Smooth muscle cell (in vitro differentiated cells): ENCODE measurements at regions not wholly inside any gene's neighbourhood (a gene's known extent, or its start where the extent isn't known, plus 50 kb on each side); places are given as distances from the start of the nearest gene placed in this dataset.
A peak's percentile ranks its signal among the peaks of the same experiment; 100 is the strongest.

Source experiments
- DNase-seq: peaks from one replicate; lab custom pipeline; 2025; ENCODE audit not compliant: unreplicated experiment; lab: John Stamatoyannopoulos, UW
- H2AFZ ChIP-seq: fragments of 200-600 bp; sonication (generic); 2 replicates; pipeline ENCODE4 v1.6.0; 2016; ENCODE audit warnings: antibody characterized with exemption, low read depth, mild to moderate bottlenecking
- H3F3A ChIP-seq: fragments of 200-600 bp; sonication (generic); 2 replicates; pipeline ENCODE4 v1.6.0; 2017; ENCODE audit warnings: antibody characterized with exemption, low read depth
- H3K27ac ChIP-seq: fragments of 200-600 bp; sonication (generic); 2 replicates; pipeline ENCODE4 v1.5.1; 2016; ENCODE audit warnings: low read depth, mild to moderate bottlenecking
- H3K27me3 ChIP-seq: fragments of 200-600 bp; sonication (generic); 2 replicates; pipeline ENCODE4 v1.6.1; 2016; ENCODE audit warnings: low read depth, mild to moderate bottlenecking
- H3K36me3 ChIP-seq: fragments of 200-600 bp; sonication (generic); 2 replicates; pipeline ENCODE4 v1.5.1; 2016; ENCODE audit warnings: low read depth
- H3K4me1 ChIP-seq: fragments of 200-600 bp; sonication (generic); 2 replicates; pipeline ENCODE4 v1.5.1; 2016; ENCODE audit warnings: low read depth
- H3K4me2 ChIP-seq: fragments of 200-600 bp; sonication (generic); 2 replicates; pipeline ENCODE4 v1.6.0; 2016; ENCODE audit warnings: mild to moderate bottlenecking
- H3K4me3 ChIP-seq: fragments of 200-600 bp; sonication (generic); 2 replicates; pipeline ENCODE4 v1.5.1; 2016; ENCODE audit warnings: mild to moderate bottlenecking
- H3K79me2 ChIP-seq: fragments of 200-600 bp; sonication (generic); 2 replicates; pipeline ENCODE4 v1.6.0; 2016; ENCODE audit warnings: low read depth, mild to moderate bottlenecking
- H3K9ac ChIP-seq: fragments of 200-600 bp; sonication (generic); 2 replicates; pipeline ENCODE4 v1.6.0; 2016; ENCODE audit warnings: low read depth
- H3K9me3 ChIP-seq: fragments of 200-600 bp; sonication (generic); replicated peaks from 2 replicates; pipeline ENCODE4 v1.5.1; 2016; ENCODE audit warnings: low read depth
- H4K20me1 ChIP-seq: fragments of 200-600 bp; sonication (generic); 2 replicates; pipeline ENCODE4 v1.6.0; 2016; ENCODE audit warnings: low read depth
- WGBS: methylation state at CpG from one replicate; pipeline ENCODE4 v1.1.7; 2016; ENCODE audit warnings: low lambda C conversion rate; 5-methylcytosine and 5-hydroxymethylcytosine counted together
- TF ChIP-seq, protein P1 (sequence below): fragments of 200-600 bp; sonication (generic); IDR thresholded peaks from 2 replicates; pipeline ENCODE4 v1.5.1; 2017; ENCODE audit warnings: borderline replicate concordance, mild to moderate bottlenecking, antibody characterized with exemption; ENCODE audit not compliant: insufficient read depth, poor library complexity, severe bottlenecking

DNA sequence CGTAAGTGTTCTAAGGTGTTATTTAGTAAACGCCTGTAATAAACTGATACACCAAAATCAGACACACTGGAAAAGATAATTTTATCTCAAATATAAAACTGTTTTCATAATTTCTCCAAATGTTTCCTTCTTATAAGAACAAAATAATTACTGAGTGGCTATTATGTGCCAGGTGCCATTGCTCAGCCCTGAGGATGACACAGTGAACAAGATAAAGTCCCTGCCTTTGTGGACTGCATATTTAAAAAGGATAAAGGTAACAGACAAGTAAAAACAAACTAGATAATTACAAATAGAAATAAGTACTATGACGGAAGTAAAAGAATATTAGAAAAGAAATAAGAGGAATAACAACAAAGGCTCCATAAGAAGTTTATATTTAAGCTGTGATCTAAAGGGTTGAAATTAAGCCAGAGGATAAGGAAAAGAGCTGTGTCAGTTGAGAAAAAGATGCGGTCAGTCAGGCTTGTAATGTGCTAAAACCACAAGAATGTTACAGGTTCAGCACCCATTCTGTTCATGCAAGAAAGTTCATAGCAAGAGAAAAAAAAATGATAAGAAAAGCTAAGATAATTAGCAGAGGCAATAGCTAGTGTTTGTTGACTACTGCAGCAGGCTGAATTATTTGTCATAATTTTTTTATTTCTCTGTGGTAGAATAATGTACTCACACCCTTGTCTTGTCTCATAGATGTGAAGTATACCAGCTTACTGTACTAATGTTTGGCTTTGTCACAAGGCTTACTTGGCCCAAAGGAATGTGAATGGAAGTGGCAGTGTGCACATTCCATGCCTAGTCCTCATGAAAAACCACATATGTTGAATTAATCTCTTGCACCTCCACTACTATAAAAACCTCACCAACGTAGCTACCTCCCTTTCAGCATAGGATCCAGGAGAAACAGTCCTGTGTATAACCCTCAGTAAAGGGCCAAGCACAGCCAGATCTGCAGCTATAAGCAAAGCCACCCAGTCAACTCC lies 75.1 kb downstream of the CRPPA start:
- DNase-seq = no peak
- H2AFZ ChIP-seq = no peak overlapping the region
- TF ChIP-seq, protein P1, sequence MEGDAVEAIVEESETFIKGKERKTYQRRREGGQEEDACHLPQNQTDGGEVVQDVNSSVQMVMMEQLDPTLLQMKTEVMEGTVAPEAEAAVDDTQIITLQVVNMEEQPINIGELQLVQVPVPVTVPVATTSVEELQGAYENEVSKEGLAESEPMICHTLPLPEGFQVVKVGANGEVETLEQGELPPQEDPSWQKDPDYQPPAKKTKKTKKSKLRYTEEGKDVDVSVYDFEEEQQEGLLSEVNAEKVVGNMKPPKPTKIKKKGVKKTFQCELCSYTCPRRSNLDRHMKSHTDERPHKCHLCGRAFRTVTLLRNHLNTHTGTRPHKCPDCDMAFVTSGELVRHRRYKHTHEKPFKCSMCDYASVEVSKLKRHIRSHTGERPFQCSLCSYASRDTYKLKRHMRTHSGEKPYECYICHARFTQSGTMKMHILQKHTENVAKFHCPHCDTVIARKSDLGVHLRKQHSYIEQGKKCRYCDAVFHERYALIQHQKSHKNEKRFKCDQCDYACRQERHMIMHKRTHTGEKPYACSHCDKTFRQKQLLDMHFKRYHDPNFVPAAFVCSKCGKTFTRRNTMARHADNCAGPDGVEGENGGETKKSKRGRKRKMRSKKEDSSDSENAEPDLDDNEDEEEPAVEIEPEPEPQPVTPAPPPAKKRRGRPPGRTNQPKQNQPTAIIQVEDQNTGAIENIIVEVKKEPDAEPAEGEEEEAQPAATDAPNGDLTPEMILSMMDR = no peak
- H3K9me3 ChIP-seq = no peaks in the 10 kb centered on the region
- peak overlapping the region; percentile 58 for H3K4me2 ChIP-seq
- peak overlapping the region; percentile 20 for H3K27ac ChIP-seq
- peaks cover 24% of the 10 kb centered on the region for H3K4me1 ChIP-seq
- 55% methylated on average over 5 of the region's 5 CpGs for WGBS
- H3K9ac ChIP-seq = no peak overlapping the region
- H4K20me1 ChIP-seq = no peaks in the 10 kb centered on the region
- H3K4me3 ChIP-seq = no peak overlapping the region
- no peaks in the 10 kb centered on the region for H3K36me3 ChIP-seq
- H3K27me3 ChIP-seq = no peaks in the 10 kb centered on the region
- H3K79me2 ChIP-seq = no peaks in the 10 kb centered on the region
- H3F3A ChIP-seq = peaks cover 9% of the 10 kb centered on the region

DNA sequence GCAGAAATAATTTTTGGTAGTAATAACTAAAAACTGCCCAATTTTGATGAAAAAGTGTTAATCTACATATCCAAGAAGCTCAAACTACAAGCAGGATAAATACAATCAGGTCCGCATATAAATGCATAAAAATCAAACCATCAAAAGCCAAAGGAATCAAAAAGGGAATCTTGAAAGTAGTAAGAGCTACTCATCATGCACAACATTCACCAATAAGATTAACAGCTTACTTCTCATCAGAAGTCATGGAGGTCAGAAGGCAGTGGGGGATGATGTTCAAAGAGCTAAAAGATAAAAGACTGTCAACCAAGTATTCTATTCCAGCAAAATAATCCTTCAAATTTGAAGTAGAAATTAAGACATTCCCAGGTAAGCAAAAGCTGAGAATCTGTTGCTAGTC lies 76.4 kb downstream of the CRPPA start:
- Histone ChIP-seq H3F3A (peaks cover 9% of the 10 kb centered on the region), H3K27ac (no peak overlapping the region), H3K36me3 (no peaks in the 10 kb centered on the region), H2AFZ (no peak overlapping the region), H3K4me1 (peaks cover 24% of the 10 kb centered on the region), H3K27me3 (no peaks in the 10 kb centered on the region), H4K20me1 (no peaks in the 10 kb centered on the region), H3K4me2 (no peak overlapping the region), H3K79me2 (no peaks in the 10 kb centered on the region), H3K9ac (no peak overlapping the region), H3K4me3 (no peak overlapping the region), H3K9me3 (no peaks in the 10 kb centered on the region)
- TF ChIP-seq, protein P1 = no peak
- no peak for DNase-seq
- 44% methylated on average over 1 of the region's 1 CpG for WGBS

DNA sequence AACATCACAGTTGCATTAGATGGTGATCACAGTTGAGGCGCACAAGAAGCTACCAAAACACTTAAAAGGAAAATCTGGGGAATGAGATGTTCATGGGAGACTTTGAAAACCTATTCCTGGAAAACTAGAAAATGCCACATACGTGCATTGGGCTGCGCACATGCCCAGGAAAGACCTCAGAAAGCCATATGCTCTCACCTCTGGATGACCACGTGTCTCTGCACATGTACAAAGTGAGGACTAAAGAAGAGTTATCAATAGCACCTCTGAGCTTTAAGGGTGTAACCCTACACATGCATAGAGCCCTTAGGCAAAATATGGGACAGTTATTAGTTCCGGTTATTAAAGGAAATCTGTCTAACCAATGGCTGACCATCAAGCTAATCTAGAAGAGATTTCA lies 77.7 kb downstream of the CRPPA start:
- H3K36me3 ChIP-seq = no peaks in the 10 kb centered on the region
- H3K27ac ChIP-seq = no peak overlapping the region
- H2AFZ ChIP-seq = no peak overlapping the region
- no peaks in the 10 kb centered on the region for H4K20me1 ChIP-seq
- peaks cover 24% of the 10 kb centered on the region for H3K4me1 ChIP-seq
- H3K4me3 ChIP-seq = no peak overlapping the region
- H3K9me3 ChIP-seq = peaks cover 3% of the 10 kb centered on the region
- 92% methylated on average over 5 of the region's 5 CpGs for WGBS
- no peak overlapping the region for H3K4me2 ChIP-seq
- TF ChIP-seq, protein P1 = no peak
- H3K79me2 ChIP-seq = no peaks in the 10 kb centered on the region
- H3K27me3 ChIP-seq = no peaks in the 10 kb centered on the region
- no peak for DNase-seq
- peaks cover 9% of the 10 kb centered on the region for H3F3A ChIP-seq
- H3K9ac ChIP-seq = no peak overlapping the region

DNA sequence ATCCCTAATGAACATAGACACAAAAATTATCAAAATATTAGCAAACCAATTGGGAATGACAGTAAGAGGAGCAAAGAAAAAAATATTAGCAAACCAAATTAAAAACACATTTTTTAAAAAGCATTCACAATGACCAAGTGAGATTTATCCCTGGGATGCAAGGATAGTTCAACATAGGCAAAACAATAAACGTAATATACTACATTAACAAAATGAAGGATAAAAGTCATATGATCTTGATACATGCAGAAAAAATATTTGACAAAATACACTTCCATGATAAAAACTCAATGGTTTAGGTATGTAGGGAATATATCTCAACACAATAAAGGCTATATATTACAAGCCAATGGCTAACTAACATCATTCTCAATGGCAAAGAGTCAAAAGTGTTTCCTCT lies 83.3 kb downstream of the CRPPA start:
- Histone ChIP-seq H3K4me2 (no peak overlapping the region), H4K20me1 (no peaks in the 10 kb centered on the region), H3K27me3 (no peaks in the 10 kb centered on the region), H3K9ac (no peak overlapping the region), H3K9me3 (peaks cover 3% of the 10 kb centered on the region), H3K27ac (no peak overlapping the region), H3K4me3 (no peak overlapping the region), H3F3A (no peaks in the 10 kb centered on the region), H2AFZ (no peak overlapping the region), H3K36me3 (no peaks in the 10 kb centered on the region), H3K4me1 (no peaks in the 10 kb centered on the region), H3K79me2 (no peaks in the 10 kb centered on the region)
- WGBS = 97% methylated on average over 1 of the region's 1 CpG
- TF ChIP-seq, protein P1 = no peak
- no peak for DNase-seq
